SK-N-MC (cell line): ENCODE measurements at regions not wholly inside any gene's neighbourhood (a gene's known extent, or its start where the extent isn't known, plus 50 kb on each side); places are given as distances from the start of the nearest gene placed in this dataset.

Source experiments
- EZH2 ChIP-seq: fragments of 200-600 bp; sonication (generic); IDR thresholded peaks from one replicate; pipeline ENCODE4 v1.6.1; 2017; ENCODE audit warnings: antibody characterized with exemption
- FOXP2 ChIP-seq: optimal IDR thresholded peaks from 2 replicates; pipeline ENCODE3; 2011; ENCODE audit warnings: mild to moderate bottlenecking, moderate library complexity; ENCODE audit not compliant: insufficient read depth; ENCODE audit errors: extremely low read length, control extremely low read depth
- POLR2AphosphoS5 ChIP-seq: IDR thresholded peaks from 2 replicates; pipeline ENCODE4 v1.6.1; 2012; ENCODE audit warnings: mild to moderate bottlenecking, low read depth, low read length, borderline replicate concordance

- TF ChIP-seq POLR2AphosphoS5 (no peak), EZH2 (no peak), FOXP2 (no peak)
These were observed 68.5 kb downstream of the MRPL14 start for GRCh38 chr6:44058617-44059358.
